ENCODE measurements at regions not wholly inside any gene's neighbourhood (a gene's known extent, or its start where the extent isn't known, plus 50 kb on each side); places are given as distances from the start of the nearest gene placed in this dataset.

GRCh38 chr20:11671015-11671511 lies 246.6 kb upstream of the BTBD3 start:
- Mint-ChIP-seq H3K27ac (no peak overlapping the region), H3K9me3 (no peaks in the 10 kb centered on the region), H3K4me1 (no peaks in the 10 kb centered on the region), H3K36me3 (ENCODE audit: low read depth) (no peaks in the 10 kb centered on the region), H3K4me3 (no peak overlapping the region), H3K27me3 (ENCODE audit: insufficient read depth, low read depth, poor library complexity) (no peaks in the 10 kb centered on the region)
- Histone ChIP-seq H3K36me3 (ENCODE audit: insufficient read depth) (no peaks in the 10 kb centered on the region), H4K20me1 (replicated peaks; ENCODE audit: insufficient read depth) (no peaks in the 10 kb centered on the region), H3K27me3 (ENCODE audit: insufficient read depth) (no peaks in the 10 kb centered on the region), H3K9me2 (ENCODE audit: insufficient read depth) (no peaks in the 10 kb centered on the region), H2AFZ (no peak overlapping the region), H3K79me2 (replicated peaks; ENCODE audit: insufficient read depth) (no peaks in the 10 kb centered on the region), H3K4me2 (no peak overlapping the region), H3K4me3 (no peak overlapping the region), H3K27ac (ENCODE audit: low read depth) (no peak overlapping the region), H3K4me1 (ENCODE audit: insufficient read depth) (no peaks in the 10 kb centered on the region), H3F3A (replicated peaks; ENCODE audit: low read depth) (no peaks in the 10 kb centered on the region)
- no peak for TF ChIP-seq REST (IDR thresholded peaks at IDR 0.05; ENCODE audit: unreplicated experiment)
- no peak for TF ChIP-seq EZH2 (IDR thresholded peaks at IDR 0.05; ENCODE audit: low read depth, unreplicated experiment)
- no peak for TF ChIP-seq JUNB (IDR thresholded peaks at IDR 0.05; ENCODE audit: unreplicated experiment)
- no peak for TF ChIP-seq ZNF331 (CRISPR knock-in tag; IDR thresholded peaks at IDR 0.05; ENCODE audit: low read depth)
- no peak for TF ChIP-seq EZH2phosphoT487 (IDR thresholded peaks at IDR 0.05; ENCODE audit: unreplicated experiment)
- no peak for TF ChIP-seq STAT1 (IDR thresholded peaks at IDR 0.05; ENCODE audit: unreplicated experiment)
- no peak for TF ChIP-seq ETS1 (IDR thresholded peaks at IDR 0.05)
- no peak for TF ChIP-seq NANOG (IDR thresholded peaks at IDR 0.05; ENCODE audit: borderline replicate concordance)
- no peak for TF ChIP-seq ZNF462 (CRISPR knock-in tag; IDR thresholded peaks at IDR 0.05)
- no peak for TF ChIP-seq CTCF (conservative IDR thresholded peaks at IDR 0.05; ENCODE audit: low read depth in 2 of 2)
- no peak for TF ChIP-seq ZNF114 (CRISPR knock-in tag; IDR thresholded peaks at IDR 0.05)
- TF ChIP-seq CREB1 (CRISPR knock-in tag; IDR thresholded peaks at IDR 0.05; ENCODE audit: low read depth), result no peak
- no peak for TF ChIP-seq POLR2AphosphoS5 (IDR thresholded peaks at IDR 0.05; ENCODE audit: low read depth)
- no peak for ATAC-seq
- no peak for DNase-seq (ENCODE audit: low spot score)

Data from GM23338 (cell line).